H9 (cell line): ENCODE measurements at regions not wholly inside any gene's neighbourhood (a gene's known extent, or its start where the extent isn't known, plus 50 kb on each side); places are given as distances from the start of the nearest gene placed in this dataset.

Source experiments
- DNase-seq: peaks from one replicate; pipeline ENCODE4 v3.0.0-alpha.2; 2017
- H2AFZ ChIP-seq: one replicate; pipeline ENCODE4 v1.6.1; 2013; ENCODE audit warnings: mild to moderate bottlenecking, low read length, control low read depth, moderate library complexity
- H2AK5ac ChIP-seq: 2 replicates; pipeline ENCODE4 v1.6.1; 2013; ENCODE audit warnings: low read length, control low read depth, mixed read lengths; ENCODE audit not compliant: insufficient read length
- H2BK120ac ChIP-seq: one replicate; pipeline ENCODE4 v1.6.1; 2013; ENCODE audit warnings: low read depth, mild to moderate bottlenecking, low read length, control low read depth, inconsistent platforms; ENCODE audit not compliant: poor library complexity, severe bottlenecking
- H2BK12ac ChIP-seq: 2 replicates; pipeline ENCODE4 v1.6.1; 2013; ENCODE audit warnings: low read length, control low read depth, mixed read lengths, low read depth; ENCODE audit not compliant: insufficient read length
- H2BK15ac ChIP-seq: 2 replicates; pipeline ENCODE4 v1.6.1; 2013; ENCODE audit warnings: low read depth, low read length, control low read depth
- H2BK20ac ChIP-seq: one replicate; pipeline ENCODE4 v1.6.1; 2013; ENCODE audit warnings: low read depth, mild to moderate bottlenecking, low read length, control low read depth, inconsistent platforms; ENCODE audit not compliant: poor library complexity, severe bottlenecking
- H2BK5ac ChIP-seq: 2 replicates; pipeline ENCODE4 v1.6.1; 2013; ENCODE audit warnings: low read length, control low read depth, mixed read lengths; ENCODE audit not compliant: insufficient read length
- H3K14ac ChIP-seq: 2 replicates; pipeline ENCODE4 v1.6.1; 2013; ENCODE audit warnings: low read length, control low read depth; ENCODE audit not compliant: insufficient read depth
- H3K18ac ChIP-seq: 2 replicates; pipeline ENCODE4 v1.6.1; 2013; ENCODE audit warnings: low read depth, mild to moderate bottlenecking, mixed read lengths, low read length, control low read depth; ENCODE audit not compliant: insufficient read length
- H3K23ac ChIP-seq: 2 replicates; pipeline ENCODE4 v1.6.1; 2013; ENCODE audit warnings: low read length, control low read depth, mixed read lengths, low read depth; ENCODE audit not compliant: insufficient read length
- H3K23me2 ChIP-seq: 2 replicates; pipeline ENCODE4 v1.6.1; 2013; ENCODE audit warnings: low read depth, mild to moderate bottlenecking, mixed read lengths, low read length, control low read depth; ENCODE audit not compliant: insufficient read length, poor library complexity, severe bottlenecking
- H3K27ac ChIP-seq: 2 replicates; pipeline ENCODE4 v1.5.1; 2013; ENCODE audit warnings: low read length, control low read depth, mixed read lengths, low read depth; ENCODE audit not compliant: insufficient read length
- H3K27me3 ChIP-seq: 2 replicates; pipeline ENCODE4 v1.6.1; 2013; ENCODE audit warnings: low read length, control low read depth, inconsistent platforms; ENCODE audit not compliant: insufficient read depth
- H3K4ac ChIP-seq: 2 replicates; pipeline ENCODE4 v1.6.1; 2013; ENCODE audit warnings: low read depth, mild to moderate bottlenecking, control low read depth, inconsistent platforms, low read length, moderate library complexity
- H3K4me1 ChIP-seq: 2 replicates; pipeline ENCODE4 v1.6.1; 2013; ENCODE audit warnings: low read length, control low read depth, inconsistent platforms; ENCODE audit not compliant: insufficient read depth
- H3K4me2 ChIP-seq: 2 replicates; pipeline ENCODE4 v1.6.1; 2013; ENCODE audit warnings: low read length, control low read depth, mixed read lengths; ENCODE audit not compliant: insufficient read length, insufficient read depth
- H3K56ac ChIP-seq: 2 replicates; pipeline ENCODE4 v1.6.1; 2013; ENCODE audit warnings: low read depth, mild to moderate bottlenecking, mixed read lengths, low read length, control low read depth; ENCODE audit not compliant: insufficient read length
- H3K79me1 ChIP-seq: 2 replicates; pipeline ENCODE4 v1.6.1; 2013; ENCODE audit warnings: low read depth, mild to moderate bottlenecking, moderate library complexity, low read length, control low read depth, inconsistent platforms; ENCODE audit not compliant: insufficient read depth, poor library complexity, severe bottlenecking
- H3K79me2 ChIP-seq: 2 replicates; pipeline ENCODE4 v1.6.1; 2013; ENCODE audit warnings: low read length, control low read depth, inconsistent platforms; ENCODE audit not compliant: insufficient read depth
- H3K9ac ChIP-seq: 2 replicates; pipeline ENCODE4 v1.6.1; 2013; ENCODE audit warnings: low read length, control low read depth, mixed read lengths; ENCODE audit not compliant: insufficient read length; ENCODE audit errors: extremely low read depth
- H3K9me3 ChIP-seq: one replicate; pipeline ENCODE4 v1.6.1; 2013; ENCODE audit warnings: low read depth, low read length, inconsistent platforms; ENCODE audit not compliant: control insufficient read depth
- H3T11ph ChIP-seq: one replicate; pipeline ENCODE4 v1.6.1; 2013; ENCODE audit warnings: mild to moderate bottlenecking, low read length, control low read depth, inconsistent platforms
- H4K20me1 ChIP-seq: one replicate; pipeline ENCODE4 v1.6.1; 2013; ENCODE audit not compliant: control insufficient read depth, insufficient read length, insufficient read depth
- H4K5ac ChIP-seq: 2 replicates; pipeline ENCODE4 v1.6.1; 2013; ENCODE audit warnings: low read depth, mild to moderate bottlenecking, mixed read lengths, low read length, control low read depth; ENCODE audit not compliant: insufficient read length
- H4K8ac ChIP-seq: replicated peaks from 2 replicates; pipeline ENCODE4 v1.6.1; 2013; ENCODE audit warnings: low read length, control low read depth, mixed read lengths, low read depth; ENCODE audit not compliant: insufficient read length
- H4K91ac ChIP-seq: 2 replicates; pipeline ENCODE4 v1.6.1; 2013; ENCODE audit warnings: low read depth, mild to moderate bottlenecking, moderate library complexity, mixed read lengths, low read length, control low read depth; ENCODE audit not compliant: insufficient read length
- H3K27ac Mint-ChIP-seq, 3 experiments: 2 replicates in 2 of 3; 3 replicates in 1 of 3; pipeline ENCODE4 v1.8.0; 2020 to 2021; ENCODE audit warnings: mixed read lengths in 3 of 3, mild to moderate bottlenecking in 1 of 3, moderate library complexity in 1 of 3
- H3K27me3 Mint-ChIP-seq: 2 replicates; pipeline ENCODE4 v1.8.0; 2021; ENCODE audit warnings: low read depth, mild to moderate bottlenecking, moderate library complexity, mixed read lengths
- H3K36me3 Mint-ChIP-seq, 3 experiments: 2 replicates in 2 of 3; 3 replicates in 1 of 3; pipeline ENCODE4 v1.8.0; 2020 to 2021; ENCODE audit warnings: low read depth in 3 of 3, mixed read lengths in 3 of 3; ENCODE audit not compliant: insufficient read depth in 1 of 3
- H3K4me1 Mint-ChIP-seq, 2 experiments: 2 replicates each; pipeline ENCODE4 v1.8.0; 2020; ENCODE audit warnings: mixed read lengths in 2 of 2
- H3K4me3 Mint-ChIP-seq, 2 experiments: 2 replicates in 1 of 2; 3 replicates in 1 of 2; pipeline ENCODE4 v1.8.0; 2020 to 2021; ENCODE audit warnings: mild to moderate bottlenecking in 2 of 2, mixed read lengths in 2 of 2, moderate library complexity in 1 of 2
- H3K9me3 Mint-ChIP-seq, 2 experiments: 2 replicates in 1 of 2; 3 replicates in 1 of 2; pipeline ENCODE4 v1.8.0; 2020; ENCODE audit warnings: mild to moderate bottlenecking in 2 of 2, mixed read lengths in 2 of 2, moderate library complexity in 1 of 2
- WGBS: extraction: QIAGEN DNeasy Blood & Tissue Kit; methylation state at CpG from one replicate; pipeline ENCODE4 v1.1.7; 2013; ENCODE audit warnings: missing lambda C conversion rate, low lambda C conversion rate, mixed read lengths; ENCODE audit not compliant: insufficient read length; ENCODE audit errors: extremely low coverage; 5-methylcytosine and 5-hydroxymethylcytosine counted together
- TF ChIP-seq, protein P1 (sequence below): fragments of 200-600 bp; sonication (generic); conservative IDR thresholded peaks from 3 replicates; pipeline ENCODE4 v1.8.0; 2021; ENCODE audit warnings: antibody characterized with exemption, mild to moderate bottlenecking

DNA sequence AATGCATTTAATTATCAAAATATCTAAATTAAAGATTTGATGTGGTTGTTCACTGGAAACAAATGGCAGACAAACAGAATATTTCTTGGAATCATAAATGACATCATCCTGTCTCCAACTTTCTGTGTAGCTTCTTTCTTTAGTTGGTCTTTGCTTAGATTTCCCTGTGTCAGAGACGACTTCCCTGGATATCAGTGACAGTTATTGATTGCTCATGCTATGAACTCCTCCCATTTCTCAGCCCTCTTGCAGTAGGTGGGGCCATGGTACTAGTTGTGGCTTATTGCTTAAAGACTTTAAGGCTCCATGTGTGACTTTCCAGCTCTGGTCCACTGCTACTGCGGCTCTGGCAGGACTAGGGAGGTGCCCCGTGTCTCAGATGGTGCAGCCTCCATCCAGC lies 592.6 kb downstream of the MTRR start:
- no peaks in the 10 kb centered on the region for H3K27me3 ChIP-seq
- Mint-ChIP-seq H3K36me3 (peaks cover 0 to 6% (median 5%) of the 10 kb centered on the region in 3 experiments; a peak in 4 of 7 replicates), H3K4me3 (no peak overlapping the region), H3K9me3 (peaks cover 3 to 9% of the 10 kb centered on the region in 2 experiments; a peak in 4 of 5 replicates), H3K4me1 (no peaks in the 10 kb centered on the region), H3K27me3 (no peaks in the 10 kb centered on the region), H3K27ac (no peak overlapping the region)
- H2BK15ac ChIP-seq = no peak overlapping the region
- no peaks in the 10 kb centered on the region for H4K20me1 ChIP-seq
- H3K27ac ChIP-seq = no peak overlapping the region
- H4K8ac ChIP-seq = no peak overlapping the region
- no peak overlapping the region for H2BK20ac ChIP-seq
- no peak overlapping the region for H3K4me2 ChIP-seq
- no peak overlapping the region for H3T11ph ChIP-seq
- no peaks in the 10 kb centered on the region for H3K79me1 ChIP-seq
- TF ChIP-seq, protein P1, sequence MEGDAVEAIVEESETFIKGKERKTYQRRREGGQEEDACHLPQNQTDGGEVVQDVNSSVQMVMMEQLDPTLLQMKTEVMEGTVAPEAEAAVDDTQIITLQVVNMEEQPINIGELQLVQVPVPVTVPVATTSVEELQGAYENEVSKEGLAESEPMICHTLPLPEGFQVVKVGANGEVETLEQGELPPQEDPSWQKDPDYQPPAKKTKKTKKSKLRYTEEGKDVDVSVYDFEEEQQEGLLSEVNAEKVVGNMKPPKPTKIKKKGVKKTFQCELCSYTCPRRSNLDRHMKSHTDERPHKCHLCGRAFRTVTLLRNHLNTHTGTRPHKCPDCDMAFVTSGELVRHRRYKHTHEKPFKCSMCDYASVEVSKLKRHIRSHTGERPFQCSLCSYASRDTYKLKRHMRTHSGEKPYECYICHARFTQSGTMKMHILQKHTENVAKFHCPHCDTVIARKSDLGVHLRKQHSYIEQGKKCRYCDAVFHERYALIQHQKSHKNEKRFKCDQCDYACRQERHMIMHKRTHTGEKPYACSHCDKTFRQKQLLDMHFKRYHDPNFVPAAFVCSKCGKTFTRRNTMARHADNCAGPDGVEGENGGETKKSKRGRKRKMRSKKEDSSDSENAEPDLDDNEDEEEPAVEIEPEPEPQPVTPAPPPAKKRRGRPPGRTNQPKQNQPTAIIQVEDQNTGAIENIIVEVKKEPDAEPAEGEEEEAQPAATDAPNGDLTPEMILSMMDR = no peak
- H3K4me1 ChIP-seq = no peaks in the 10 kb centered on the region
- no peak overlapping the region for H3K9ac ChIP-seq
- H3K14ac ChIP-seq = no peak overlapping the region
- H2BK12ac ChIP-seq = no peak overlapping the region
- no peaks in the 10 kb centered on the region for H3K79me2 ChIP-seq
- H4K91ac ChIP-seq = no peak overlapping the region
- no peak overlapping the region for H2BK120ac ChIP-seq
- WGBS = no CpG with 5 or more reads among the region's 3 CpGs
- no peak overlapping the region for H3K18ac ChIP-seq
- no peak overlapping the region for H4K5ac ChIP-seq
- H3K23me2 ChIP-seq = no peaks in the 10 kb centered on the region
- H2BK5ac ChIP-seq = no peak overlapping the region
- no peak for DNase-seq
- no peak overlapping the region for H3K4ac ChIP-seq
- H3K9me3 ChIP-seq = no peaks in the 10 kb centered on the region
- no peak overlapping the region for H3K56ac ChIP-seq
- H2AK5ac ChIP-seq = no peak overlapping the region
- no peak overlapping the region for H3K23ac ChIP-seq
- no peak overlapping the region for H2AFZ ChIP-seq
